Activated naive CD8-positive, alpha-beta T cell treated with anti-CD3 and anti-CD28 coated beads for 36 hours (primary cell): ENCODE measurements at regions not wholly inside any gene's neighbourhood (a gene's known extent, or its start where the extent isn't known, plus 50 kb on each side); places are given as distances from the start of the nearest gene placed in this dataset.

Source experiments
- DNase-seq: peaks from one replicate; pipeline ENCODE4 v3.0.0; 2021
- H3K27ac Mint-ChIP-seq: one replicate; pipeline ENCODE4 v1.8.0; 2022; ENCODE audit warnings: mild to moderate bottlenecking, moderate library complexity, mixed read lengths
- H3K27me3 Mint-ChIP-seq: one replicate; pipeline ENCODE4 v1.8.0; 2022; ENCODE audit warnings: mild to moderate bottlenecking, mixed read lengths
- H3K36me3 Mint-ChIP-seq: one replicate; pipeline ENCODE4 v1.8.0; 2021; ENCODE audit warnings: mild to moderate bottlenecking, mixed read lengths
- H3K4me1 Mint-ChIP-seq: one replicate; pipeline ENCODE4 v1.8.0; 2021; ENCODE audit warnings: mixed read lengths
- H3K4me3 Mint-ChIP-seq: one replicate; pipeline ENCODE4 v1.8.0; 2022; ENCODE audit warnings: mild to moderate bottlenecking, moderate library complexity, mixed read lengths
- H3K9me3 Mint-ChIP-seq: one replicate; pipeline ENCODE4 v1.8.0; 2022; ENCODE audit warnings: mixed read lengths

DNA sequence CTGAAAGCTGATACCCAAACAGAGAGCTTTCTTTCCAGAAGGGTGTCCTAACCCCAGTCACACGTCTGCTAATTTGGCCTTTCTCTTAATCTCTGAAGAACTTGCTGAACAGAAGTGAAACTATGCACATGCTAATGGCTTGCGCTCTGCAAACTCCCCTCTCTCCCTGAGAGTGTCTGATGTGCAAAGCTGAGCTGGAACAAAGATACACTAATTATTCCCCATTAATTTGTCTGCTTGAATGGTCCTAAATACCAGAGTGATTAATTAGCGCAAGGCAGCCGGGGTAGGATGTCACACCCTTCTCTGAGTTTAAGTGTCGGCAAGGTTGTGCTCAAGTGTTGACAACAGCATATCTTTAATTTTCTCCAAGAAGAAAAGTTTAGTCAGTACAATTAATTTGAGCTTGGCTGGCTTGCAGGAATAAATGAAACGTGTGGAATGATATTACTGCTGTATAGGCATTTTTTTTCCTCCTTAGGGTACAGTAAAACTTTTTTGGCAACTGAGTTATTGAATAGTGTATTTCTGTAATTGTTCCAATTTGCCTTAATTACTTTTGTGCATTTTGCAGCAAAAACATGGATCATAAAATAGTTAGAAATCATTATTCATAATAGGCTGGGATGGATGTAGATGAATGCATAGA lies 715.9 kb upstream of the POU3F2 start:
- no peaks in the 10 kb centered on the region for H3K4me1 Mint-ChIP-seq
- no peak for DNase-seq

DNA sequence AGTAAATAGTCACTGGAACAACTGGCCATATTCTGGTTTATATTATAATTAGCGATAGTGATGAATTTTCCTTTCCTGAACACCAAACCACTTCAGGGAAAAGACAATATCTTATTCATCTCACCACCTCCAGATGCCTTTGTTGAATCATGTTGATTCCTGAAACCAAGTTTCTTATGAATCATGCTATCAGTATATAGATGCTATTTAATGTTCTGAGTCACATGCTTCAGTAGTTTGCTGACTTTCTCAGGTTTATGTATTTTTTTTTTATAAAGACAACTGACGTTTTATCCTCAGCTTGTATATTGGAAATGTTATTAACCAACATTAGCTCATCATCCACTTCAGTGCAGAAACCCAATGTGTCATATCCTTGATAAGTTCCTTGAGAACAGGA lies 710.2 kb upstream of the POU3F2 start:
- H3K27me3 Mint-ChIP-seq = no peaks in the 10 kb centered on the region
- no peak overlapping the region for H3K27ac Mint-ChIP-seq
- no peaks in the 10 kb centered on the region for H3K4me1 Mint-ChIP-seq
- H3K4me3 Mint-ChIP-seq = no peak overlapping the region
- H3K36me3 Mint-ChIP-seq = no peaks in the 10 kb centered on the region
- peaks cover 1% of the 10 kb centered on the region for H3K9me3 Mint-ChIP-seq
- no peak for DNase-seq

More for the DNA sequence above, 715.9 kb upstream of the POU3F2 start:
- Mint-ChIP-seq H3K9me3 (peaks cover 1% of the 10 kb centered on the region), H3K27me3 (no peaks in the 10 kb centered on the region), H3K27ac (no peak overlapping the region), H3K4me3 (no peak overlapping the region), H3K36me3 (no peaks in the 10 kb centered on the region)

DNA sequence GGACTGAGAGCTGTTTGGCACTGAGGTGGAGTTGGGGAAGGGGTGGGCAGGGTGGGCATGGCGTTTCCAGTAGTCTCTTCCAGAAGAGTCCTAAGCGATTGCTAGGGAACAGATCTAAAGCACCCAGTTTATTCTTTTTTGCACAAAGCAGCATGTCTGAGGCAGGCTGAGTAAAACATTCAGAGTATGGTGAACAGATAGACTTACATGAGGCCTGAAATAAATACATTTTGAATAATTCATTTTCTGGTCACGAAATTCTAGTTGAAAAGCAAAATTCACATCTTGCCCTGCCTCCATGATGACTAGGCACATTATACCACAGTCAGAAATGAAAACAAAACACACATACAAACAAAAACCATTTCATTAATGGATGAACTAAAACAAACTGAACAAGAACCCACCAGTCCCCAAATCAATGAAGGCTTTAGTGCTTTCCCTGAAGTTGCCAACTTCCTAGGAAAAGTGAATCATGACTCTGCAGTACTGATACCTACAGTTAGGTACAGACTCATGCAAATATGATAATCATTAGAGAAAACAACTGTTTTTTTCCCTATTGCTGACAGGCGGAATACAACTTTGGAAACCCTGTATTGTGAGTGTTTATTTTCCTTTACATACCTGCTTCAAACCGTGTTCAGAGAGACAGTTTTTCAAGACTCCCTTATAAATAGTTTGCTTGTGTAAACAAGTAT lies 702.9 kb upstream of the POU3F2 start:
- Mint-ChIP-seq H3K9me3 (no peaks in the 10 kb centered on the region), H3K27ac (no peak overlapping the region), H3K36me3 (no peaks in the 10 kb centered on the region), H3K4me1 (no peaks in the 10 kb centered on the region), H3K27me3 (no peaks in the 10 kb centered on the region), H3K4me3 (no peak overlapping the region)
- DNase-seq = no peak

DNA sequence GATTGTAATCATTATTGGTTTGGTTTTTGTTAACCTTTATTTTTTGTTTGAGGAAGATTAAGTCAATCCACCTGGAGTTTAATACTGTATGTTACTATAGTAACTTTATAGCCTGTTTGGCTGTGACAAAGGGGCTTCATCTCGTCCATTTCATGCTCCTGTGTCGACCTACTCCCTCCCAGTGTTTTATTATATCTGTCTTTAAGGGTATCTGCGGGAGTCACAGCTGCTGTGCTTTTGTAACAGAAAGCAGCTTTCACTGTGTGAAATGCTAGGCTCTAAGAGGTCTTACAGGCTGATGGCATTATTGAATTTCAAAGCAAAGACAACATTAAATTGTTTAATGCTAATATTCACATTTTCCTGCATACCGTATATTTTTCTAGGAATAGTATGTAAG lies 698.0 kb upstream of the POU3F2 start:
- no peaks in the 10 kb centered on the region for H3K27me3 Mint-ChIP-seq

DNA sequence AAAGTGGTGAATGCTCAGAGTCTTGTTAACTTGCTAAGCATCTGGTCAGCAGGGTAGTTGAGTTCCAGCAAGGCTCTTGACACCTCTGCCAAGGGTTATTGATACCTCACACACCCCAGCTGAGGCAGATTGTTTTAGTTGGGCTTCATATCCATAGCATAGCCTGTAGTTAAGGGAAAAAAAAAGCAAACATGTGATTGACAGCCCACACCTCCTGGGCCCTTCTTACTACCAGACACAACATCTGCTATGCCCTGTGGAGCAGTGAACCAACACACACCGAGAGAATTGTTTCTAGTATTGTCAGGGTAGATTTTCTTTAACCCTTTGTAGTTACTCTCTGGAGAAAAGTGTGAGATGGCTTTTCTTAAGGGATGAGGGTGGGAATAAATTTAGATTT lies 697.0 kb upstream of the POU3F2 start:
- Mint-ChIP-seq H3K36me3 (no peaks in the 10 kb centered on the region), H3K27ac (no peak overlapping the region), H3K9me3 (peaks cover 4% of the 10 kb centered on the region), H3K4me1 (no peaks in the 10 kb centered on the region), H3K27me3 (no peaks in the 10 kb centered on the region), H3K4me3 (no peak overlapping the region)
- DNase-seq = no peak

More for the DNA sequence above, 698.0 kb upstream of the POU3F2 start:
- H3K4me3 Mint-ChIP-seq = no peak overlapping the region
- H3K4me1 Mint-ChIP-seq = no peaks in the 10 kb centered on the region
- no peaks in the 10 kb centered on the region for H3K36me3 Mint-ChIP-seq
- H3K27ac Mint-ChIP-seq = no peak overlapping the region
- no peak for DNase-seq
- H3K9me3 Mint-ChIP-seq = no peaks in the 10 kb centered on the region

DNA sequence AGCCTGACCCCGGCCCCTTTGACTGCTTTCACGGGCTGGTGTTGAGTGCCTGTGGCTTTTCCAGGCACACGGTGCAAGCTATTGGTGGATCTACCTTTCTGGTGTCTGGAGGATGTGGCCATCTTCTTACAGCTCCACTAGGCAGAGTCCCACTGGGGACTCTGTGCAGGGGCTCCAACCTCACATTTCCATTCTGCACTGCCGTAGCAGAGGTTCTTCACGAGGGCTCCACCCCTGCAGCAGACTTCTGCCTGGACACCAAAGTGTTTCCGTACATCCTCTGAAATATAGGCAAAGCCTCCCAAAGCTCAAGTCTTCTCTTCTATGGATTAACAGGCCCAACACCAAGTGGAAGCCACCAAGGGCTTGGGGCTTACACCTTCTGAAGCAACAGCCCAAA lies 691.5 kb upstream of the POU3F2 start:
- Mint-ChIP-seq H3K27ac (no peak overlapping the region), H3K9me3 (peaks cover 4% of the 10 kb centered on the region), H3K27me3 (no peaks in the 10 kb centered on the region), H3K4me3 (no peak overlapping the region), H3K36me3 (no peaks in the 10 kb centered on the region), H3K4me1 (no peaks in the 10 kb centered on the region)
- DNase-seq = no peak

DNA sequence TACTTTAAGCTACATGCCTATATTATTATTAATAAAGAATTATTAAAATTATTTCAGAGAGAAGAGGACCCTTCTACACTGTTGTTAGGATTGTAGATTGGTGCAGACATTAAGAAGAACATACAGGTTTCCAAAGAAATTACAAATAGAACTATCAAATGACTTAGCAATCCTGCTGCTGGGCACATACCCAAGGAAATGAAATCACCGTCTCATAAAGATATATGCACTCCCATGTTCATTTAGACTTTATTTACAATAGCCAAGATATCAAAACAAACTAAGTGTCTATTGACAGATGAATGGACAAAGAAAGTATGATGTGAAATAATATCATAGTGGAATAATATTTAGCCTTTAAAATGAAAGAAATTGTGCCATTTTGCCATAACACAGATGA lies 687.7 kb upstream of the POU3F2 start:
- no peaks in the 10 kb centered on the region for H3K4me1 Mint-ChIP-seq
- H3K36me3 Mint-ChIP-seq = no peaks in the 10 kb centered on the region
- H3K27me3 Mint-ChIP-seq = no peaks in the 10 kb centered on the region
- no peak overlapping the region for H3K27ac Mint-ChIP-seq
- peaks cover 9% of the 10 kb centered on the region for H3K9me3 Mint-ChIP-seq
- no peak overlapping the region for H3K4me3 Mint-ChIP-seq
- DNase-seq = no peak

DNA sequence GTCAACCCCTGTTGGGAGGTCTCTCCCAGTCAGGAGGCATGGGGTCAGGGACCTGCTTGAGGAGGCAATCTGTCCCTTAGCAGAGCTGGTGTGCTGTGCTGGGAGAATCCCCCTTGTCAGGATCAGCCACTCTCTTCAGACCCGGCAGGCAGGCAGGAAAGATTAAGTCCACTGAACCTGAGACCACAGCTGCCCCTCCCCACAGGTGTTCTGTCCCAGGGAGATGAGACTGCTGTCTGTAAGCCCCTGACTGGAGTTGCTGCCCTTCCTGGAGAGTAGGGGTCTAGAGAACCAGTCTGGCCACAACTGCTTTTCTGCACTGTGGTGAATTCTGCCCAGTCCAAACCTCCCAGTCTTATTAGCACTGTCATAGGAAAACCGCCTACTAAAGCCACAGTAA lies 677.8 kb upstream of the POU3F2 start:
- Mint-ChIP-seq H3K9me3 (peaks cover 10% of the 10 kb centered on the region), H3K27ac (no peak overlapping the region), H3K36me3 (no peaks in the 10 kb centered on the region), H3K4me1 (no peaks in the 10 kb centered on the region), H3K4me3 (no peak overlapping the region), H3K27me3 (no peaks in the 10 kb centered on the region)
- DNase-seq = no peak

DNA sequence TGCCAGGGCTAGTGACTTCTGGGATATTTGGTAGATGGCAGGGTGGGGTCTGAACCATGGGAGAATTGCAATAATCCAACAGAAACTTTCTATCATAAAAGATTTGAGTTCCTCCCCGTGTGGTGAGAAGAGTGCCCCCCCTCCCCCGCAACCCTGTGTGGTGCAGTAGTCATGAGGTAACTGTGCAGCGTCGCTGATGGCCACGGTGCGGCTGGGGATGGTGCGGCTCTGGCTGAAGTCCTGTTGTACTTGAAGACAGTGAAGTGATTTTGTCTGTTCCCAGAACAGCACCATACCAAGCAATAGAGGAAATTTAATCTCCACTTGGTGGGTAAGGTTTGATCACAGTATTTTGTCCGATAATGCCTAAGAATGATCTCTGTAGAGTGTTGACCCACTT lies 654.8 kb upstream of the POU3F2 start:
- Mint-ChIP-seq H3K27ac (no peak overlapping the region), H3K4me1 (no peaks in the 10 kb centered on the region), H3K27me3 (no peaks in the 10 kb centered on the region), H3K4me3 (no peak overlapping the region), H3K9me3 (peaks cover 3% of the 10 kb centered on the region), H3K36me3 (no peaks in the 10 kb centered on the region)
- DNase-seq = no peak

DNA sequence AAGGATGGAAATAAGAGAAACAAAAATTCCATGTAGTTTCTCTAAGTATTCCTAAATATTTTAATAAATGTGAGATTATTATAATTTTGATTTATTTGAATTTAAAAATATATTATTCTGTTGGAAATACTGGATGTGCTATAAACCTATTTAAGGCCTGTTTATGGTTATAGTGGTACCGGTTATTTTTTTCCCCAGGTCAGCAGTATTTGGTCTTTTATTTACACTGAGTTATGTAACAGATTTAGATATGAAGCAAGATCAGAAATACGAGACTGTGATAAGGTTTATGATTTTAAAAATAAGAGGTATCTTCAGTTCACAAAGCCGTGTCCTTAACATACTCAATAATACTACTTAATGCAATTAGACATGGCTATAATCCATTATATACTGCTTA lies 634.3 kb upstream of the POU3F2 start:
- H3K27ac Mint-ChIP-seq = no peak overlapping the region
- H3K36me3 Mint-ChIP-seq = no peaks in the 10 kb centered on the region
- no peak for DNase-seq
- H3K27me3 Mint-ChIP-seq = no peaks in the 10 kb centered on the region
- H3K4me3 Mint-ChIP-seq = no peak overlapping the region
- no peaks in the 10 kb centered on the region for H3K4me1 Mint-ChIP-seq
- H3K9me3 Mint-ChIP-seq = peaks cover 4% of the 10 kb centered on the region

DNA sequence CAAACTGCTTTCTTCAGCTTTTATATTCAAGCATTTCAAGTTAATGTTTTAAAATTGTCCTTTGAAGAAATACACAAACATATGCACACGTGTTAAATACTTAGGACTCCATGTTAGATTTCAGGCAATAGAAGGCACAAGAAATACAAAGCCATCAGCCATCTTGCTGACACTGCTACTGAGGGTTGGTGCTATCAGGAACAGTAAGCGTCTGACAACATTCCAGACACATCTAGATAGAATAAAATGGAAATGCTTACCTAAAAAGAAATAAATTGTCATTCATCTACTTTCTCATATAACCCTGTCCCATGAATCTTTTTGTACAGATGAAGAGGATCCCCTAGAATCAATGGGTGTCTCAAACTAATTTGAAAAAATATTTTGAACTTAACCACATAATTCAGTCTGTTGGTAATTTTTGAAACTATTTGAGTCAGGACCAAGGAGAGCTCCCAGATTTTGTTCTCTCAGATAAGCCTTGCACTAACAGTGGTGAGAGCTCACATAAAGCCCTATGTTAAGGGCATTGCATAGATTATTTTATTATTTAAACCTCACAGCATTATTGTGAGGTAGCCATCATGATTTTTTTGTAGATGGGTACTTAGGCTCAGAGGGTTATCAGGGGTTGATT lies 631.1 kb upstream of the POU3F2 start:
- Mint-ChIP-seq H3K27me3 (no peaks in the 10 kb centered on the region), H3K4me3 (no peak overlapping the region), H3K4me1 (no peaks in the 10 kb centered on the region), H3K36me3 (no peaks in the 10 kb centered on the region), H3K27ac (no peak overlapping the region), H3K9me3 (peaks cover 4% of the 10 kb centered on the region)
- no peak for DNase-seq

DNA sequence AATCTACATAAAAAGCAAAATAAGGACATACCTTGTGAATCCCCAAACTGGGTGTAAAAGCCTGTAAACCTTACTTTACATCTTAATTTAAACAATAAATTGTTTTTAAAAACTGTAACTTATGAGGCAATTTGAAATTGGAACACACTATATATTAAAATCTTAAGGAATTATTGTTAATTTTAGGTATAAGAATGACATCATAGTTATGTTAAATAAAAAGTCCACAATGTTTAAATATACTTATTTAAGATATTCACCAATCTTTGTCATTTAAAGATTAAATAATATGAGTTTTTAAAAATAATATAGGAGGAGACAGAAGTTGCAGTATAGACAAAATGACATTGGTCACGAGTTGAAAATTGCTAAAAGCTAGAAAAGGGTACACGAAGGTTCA lies 621.9 kb upstream of the POU3F2 start:
- Mint-ChIP-seq H3K9me3 (peaks cover 2% of the 10 kb centered on the region), H3K27me3 (no peaks in the 10 kb centered on the region), H3K27ac (no peak overlapping the region), H3K36me3 (no peaks in the 10 kb centered on the region), H3K4me1 (no peaks in the 10 kb centered on the region), H3K4me3 (no peak overlapping the region)
- DNase-seq = no peak

DNA sequence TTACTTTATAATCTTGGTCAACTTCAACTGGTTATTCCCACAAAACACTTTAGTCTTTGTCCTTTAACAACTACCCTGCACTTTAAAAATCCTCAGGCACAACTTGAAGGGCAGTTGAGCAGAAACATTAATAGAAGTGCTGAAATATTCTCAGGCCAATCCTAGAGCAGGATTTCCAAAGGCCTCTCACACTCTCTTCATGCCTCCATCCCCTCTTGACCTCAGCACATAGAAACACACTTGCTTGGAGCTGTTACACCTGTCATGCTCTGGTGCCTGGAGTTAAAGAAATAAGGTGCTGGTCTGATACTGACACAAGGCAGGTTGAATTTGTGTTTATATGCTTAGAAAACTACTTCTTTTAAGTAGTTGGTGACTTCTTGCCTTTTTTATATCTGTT lies 618.8 kb upstream of the POU3F2 start:
- Mint-ChIP-seq H3K4me1 (no peaks in the 10 kb centered on the region), H3K9me3 (peaks cover 2% of the 10 kb centered on the region), H3K27ac (no peak overlapping the region), H3K4me3 (no peak overlapping the region), H3K36me3 (no peaks in the 10 kb centered on the region), H3K27me3 (no peaks in the 10 kb centered on the region)
- no peak for DNase-seq

DNA sequence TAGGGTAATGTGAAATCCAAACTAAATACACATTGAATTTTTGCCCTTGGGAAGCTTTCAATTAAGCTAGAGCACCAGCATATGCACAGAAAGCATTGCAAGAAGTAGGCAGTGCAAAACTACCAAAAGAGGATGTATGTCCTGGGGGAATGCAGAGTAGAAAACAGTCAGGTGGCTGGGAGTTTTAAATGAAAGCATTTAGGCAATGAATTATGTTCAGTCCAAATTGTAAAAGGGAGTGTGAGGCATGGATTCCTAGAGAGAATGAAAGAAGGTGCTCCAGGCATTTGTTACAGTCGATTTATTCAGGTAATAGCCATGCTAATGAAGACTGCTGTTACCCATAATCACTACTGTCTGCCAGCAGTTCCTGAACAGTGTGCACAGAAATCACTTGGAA lies 604.1 kb upstream of the POU3F2 start:
- H3K4me3 Mint-ChIP-seq = no peak overlapping the region
- no peaks in the 10 kb centered on the region for H3K4me1 Mint-ChIP-seq
- no peaks in the 10 kb centered on the region for H3K36me3 Mint-ChIP-seq
- peaks cover 9% of the 10 kb centered on the region for H3K9me3 Mint-ChIP-seq
- no peaks in the 10 kb centered on the region for H3K27me3 Mint-ChIP-seq
- DNase-seq = no peak
- H3K27ac Mint-ChIP-seq = no peak overlapping the region

DNA sequence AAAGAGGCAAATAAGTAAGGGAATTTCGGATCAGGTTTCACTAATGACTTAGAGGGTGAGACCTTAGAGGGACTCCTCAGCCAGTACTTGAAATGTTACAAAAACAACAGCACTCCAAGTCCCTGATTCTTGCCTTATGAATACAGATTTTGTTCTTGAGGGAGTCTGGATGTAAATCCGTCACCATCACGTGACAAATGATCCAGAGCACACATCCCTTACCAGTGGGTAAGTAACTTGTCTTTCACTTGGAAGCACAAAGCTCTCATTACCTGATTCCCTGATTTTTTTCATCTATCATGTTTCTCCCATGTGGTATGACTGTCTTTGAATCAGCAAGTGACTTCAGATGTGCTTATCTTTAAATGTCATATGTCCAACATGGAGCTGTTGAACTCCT lies 595.3 kb upstream of the POU3F2 start:
- Mint-ChIP-seq H3K4me3 (no peak overlapping the region), H3K4me1 (no peaks in the 10 kb centered on the region), H3K36me3 (no peaks in the 10 kb centered on the region), H3K9me3 (peaks cover 10% of the 10 kb centered on the region), H3K27me3 (no peaks in the 10 kb centered on the region), H3K27ac (no peak overlapping the region)
- no peak for DNase-seq

DNA sequence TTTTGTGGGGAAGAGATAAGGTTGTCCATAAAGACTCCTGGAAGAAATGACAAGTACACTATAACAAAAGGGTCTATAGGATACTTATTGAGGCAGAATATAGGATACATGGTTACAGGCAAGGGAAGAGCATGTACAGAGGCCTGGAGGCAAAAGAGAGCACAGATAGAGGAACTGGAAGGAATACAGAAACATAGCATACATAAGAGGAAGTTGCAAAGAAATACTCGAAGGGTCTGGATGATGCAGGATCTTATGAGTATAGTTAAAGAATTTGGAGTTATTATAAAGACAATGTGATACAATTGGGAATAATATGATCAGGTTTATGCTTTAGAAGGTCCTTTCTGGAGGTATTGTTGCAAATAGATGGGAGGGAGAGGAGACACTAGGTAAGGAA lies 592.7 kb upstream of the POU3F2 start:
- no peak overlapping the region for H3K27ac Mint-ChIP-seq
- no peak overlapping the region for H3K4me3 Mint-ChIP-seq
- H3K27me3 Mint-ChIP-seq = no peaks in the 10 kb centered on the region
- DNase-seq = no peak
- H3K4me1 Mint-ChIP-seq = no peaks in the 10 kb centered on the region
- peaks cover 1% of the 10 kb centered on the region for H3K9me3 Mint-ChIP-seq
- no peaks in the 10 kb centered on the region for H3K36me3 Mint-ChIP-seq
